NT2/D1 (cell line): ENCODE measurements at regions not wholly inside any gene's neighbourhood (a gene's known extent, or its start where the extent isn't known, plus 50 kb on each side); places are given as distances from the start of the nearest gene placed in this dataset.

Experiments
- DNase-seq: peaks from one replicate; pipeline ENCODE4 v3.0.0-alpha.2; 2011; ENCODE audit warnings: low read depth, low spot score
- H3K27me3 ChIP-seq: 2 replicates; pipeline ENCODE4 v1.6.0; 2011; ENCODE audit warnings: mild to moderate bottlenecking; ENCODE audit not compliant: insufficient read length, insufficient read depth
- H3K36me3 ChIP-seq: 2 replicates; pipeline ENCODE4 v1.6.1; 2011; ENCODE audit warnings: mild to moderate bottlenecking, low read length, mixed read lengths; ENCODE audit not compliant: insufficient read depth, insufficient read length
- H3K4me1 ChIP-seq: 2 replicates; pipeline ENCODE4 v1.5.1; 2011; ENCODE audit not compliant: insufficient read depth, insufficient read length
- H3K4me3 ChIP-seq: 2 replicates; pipeline ENCODE4 v1.5.1; 2011; ENCODE audit warnings: low read depth; ENCODE audit not compliant: insufficient read length
- H3K9ac ChIP-seq: 2 replicates; pipeline ENCODE4 v1.6.0; 2011; ENCODE audit warnings: low read depth; ENCODE audit not compliant: insufficient read length
- H3K9me3 ChIP-seq: 2 replicates; pipeline ENCODE4 v1.5.1; 2011; ENCODE audit warnings: mild to moderate bottlenecking, low read length; ENCODE audit not compliant: insufficient read depth
- SUZ12 ChIP-seq: IDR thresholded peaks from 2 replicates; pipeline ENCODE4 v1.6.1; 2011; ENCODE audit not compliant: insufficient read length, insufficient read depth; ENCODE audit errors: extremely low read depth
- YY1 ChIP-seq: IDR thresholded peaks from 2 replicates; pipeline ENCODE4 v1.6.1; 2011; ENCODE audit not compliant: insufficient read length, insufficient read depth
- ZNF274 ChIP-seq: IDR thresholded peaks from 2 replicates; pipeline ENCODE4 v1.6.1; 2011; ENCODE audit warnings: mild to moderate bottlenecking, low read depth, low read length

GRCh38 chr11:43580735-43581369 is 99.7 kb upstream of the HSD17B12 start:
- no peak for DNase-seq
- peaks cover 97% of the 10 kb centered on the region for H3K27me3 ChIP-seq
- no peaks in the 10 kb centered on the region for H3K36me3 ChIP-seq

GRCh38 chr11:43581370-43582023 is 99.0 kb upstream of the HSD17B12 start:
- peak; percentile 39 for TF ChIP-seq SUZ12
- TF ChIP-seq ZNF274 = no peak
- no peaks in the 10 kb centered on the region for H3K9me3 ChIP-seq
- peaks cover 11% of the 10 kb centered on the region for H3K4me1 ChIP-seq
- no peak for DNase-seq
- no peaks in the 10 kb centered on the region for H3K36me3 ChIP-seq
- peaks cover 93% of the 10 kb centered on the region for H3K27me3 ChIP-seq
- H3K4me3 ChIP-seq = peak overlapping the region; percentile 52
- peak overlapping the region; percentile 75 for H3K9ac ChIP-seq

More at GRCh38 chr11:43580735-43581369, 99.7 kb upstream of the HSD17B12 start:
- peak overlapping the region; percentile 75 for H3K9ac ChIP-seq
- peak overlapping the region; percentile 52 for H3K4me3 ChIP-seq
- TF ChIP-seq YY1 (no peak), SUZ12 (peak; percentile 58), ZNF274 (no peak)
- no peaks in the 10 kb centered on the region for H3K9me3 ChIP-seq
- H3K4me1 ChIP-seq = peaks cover 11% of the 10 kb centered on the region

- H3K4me3 ChIP-seq = peak overlapping the region; percentile 18
- TF ChIP-seq YY1 (no peak), SUZ12 (peak; percentile 77)
- peak overlapping the region; percentile 75 for H3K9ac ChIP-seq
- H3K9me3 ChIP-seq = no peaks in the 10 kb centered on the region
- H3K36me3 ChIP-seq = no peaks in the 10 kb centered on the region
- no peak for DNase-seq
- peaks cover 11% of the 10 kb centered on the region for H3K4me1 ChIP-seq
- H3K27me3 ChIP-seq = peaks cover 86% of the 10 kb centered on the region
Measured at GRCh38 chr11:43582024-43582862, 98.3 kb upstream of the HSD17B12 start.

- Histone ChIP-seq H3K36me3 (no peaks in the 10 kb centered on the region), H3K4me3 (no peak overlapping the region), H3K4me1 (peaks cover 11% of the 10 kb centered on the region), H3K27me3 (peaks cover 83% of the 10 kb centered on the region), H3K9ac (no peak overlapping the region), H3K9me3 (no peaks in the 10 kb centered on the region)
- no peak for DNase-seq
- no peak for TF ChIP-seq YY1
- no peak for TF ChIP-seq SUZ12
- no peak for TF ChIP-seq ZNF274
Measured at GRCh38 chr11:43582863-43583462, 97.6 kb upstream of the HSD17B12 start.

GRCh38 chr11:43583548-43583947 is 97.0 kb upstream of the HSD17B12 start:
- no peaks in the 10 kb centered on the region for H3K36me3 ChIP-seq
- TF ChIP-seq SUZ12 = no peak
- no peak for DNase-seq
- peaks cover 77% of the 10 kb centered on the region for H3K27me3 ChIP-seq
- no peak overlapping the region for H3K9ac ChIP-seq
- H3K4me1 ChIP-seq = peaks cover 11% of the 10 kb centered on the region
- H3K9me3 ChIP-seq = no peaks in the 10 kb centered on the region
- H3K4me3 ChIP-seq = no peak overlapping the region

GRCh38 chr11:43585877-43586608 is 94.5 kb upstream of the HSD17B12 start:
- no peaks in the 10 kb centered on the region for H3K36me3 ChIP-seq
- no peaks in the 10 kb centered on the region for H3K9me3 ChIP-seq
- no peak for DNase-seq
- no peak overlapping the region for H3K4me3 ChIP-seq
- H3K27me3 ChIP-seq = peaks cover 55% of the 10 kb centered on the region
- H3K4me1 ChIP-seq = peaks cover 9% of the 10 kb centered on the region
- TF ChIP-seq YY1 (no peak), SUZ12 (no peak), ZNF274 (no peak)
- no peak overlapping the region for H3K9ac ChIP-seq
